ENCODE measurements at regions not wholly inside any gene's neighbourhood (a gene's known extent, or its start where the extent isn't known, plus 50 kb on each side); places are given as distances from the start of the nearest gene placed in this dataset.

DNA sequence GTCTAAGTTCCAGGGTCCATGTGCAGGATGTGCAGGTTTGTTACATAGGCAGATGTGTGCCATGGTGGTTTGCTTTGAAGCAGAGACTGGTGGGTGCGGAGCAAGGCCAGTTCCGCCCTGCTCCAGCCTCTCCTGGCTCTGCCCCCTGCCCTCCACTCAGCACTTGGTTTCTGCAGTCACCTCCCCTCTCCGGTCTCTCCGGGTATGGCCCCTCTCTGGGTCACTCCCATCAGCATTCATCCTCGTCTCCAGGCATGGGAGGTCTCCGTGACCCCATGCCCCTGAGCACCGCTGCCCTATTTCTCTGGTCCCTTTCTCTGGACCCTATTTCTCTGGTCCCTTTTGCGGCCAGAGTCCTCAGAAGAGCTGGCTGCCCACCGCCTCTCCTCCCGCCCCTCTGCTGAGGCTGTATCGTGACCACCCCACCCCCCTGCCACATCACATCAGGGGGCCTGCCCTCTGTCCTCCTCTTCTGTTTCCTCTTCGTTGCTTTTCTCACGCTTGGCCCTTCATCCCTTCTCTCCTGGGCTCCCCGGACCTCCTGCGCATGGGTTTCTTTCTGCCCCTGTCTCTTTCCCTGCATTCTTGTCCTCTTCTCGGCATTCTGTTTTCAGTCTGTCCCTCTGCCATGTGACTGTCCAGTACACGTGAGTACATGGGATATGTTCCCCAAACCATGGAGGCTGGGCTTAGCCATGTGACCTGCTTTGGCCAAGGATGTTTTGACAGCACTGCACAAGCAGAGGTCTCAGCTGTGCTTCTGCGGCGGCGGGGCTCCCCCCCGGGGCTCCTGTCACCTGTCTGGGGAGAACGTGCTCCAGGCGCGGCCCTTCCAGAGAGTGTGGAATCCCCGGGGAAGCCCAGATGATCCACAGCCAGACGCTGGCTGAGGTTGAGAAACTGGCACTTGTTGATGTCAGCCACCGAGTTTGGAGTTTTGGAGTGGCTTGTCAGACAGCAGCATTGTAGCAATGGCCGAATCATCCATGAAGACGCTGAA lies 54.4 kb upstream of the C1orf174 start:
- peak; percentile 54 for DNase-seq

DNA sequence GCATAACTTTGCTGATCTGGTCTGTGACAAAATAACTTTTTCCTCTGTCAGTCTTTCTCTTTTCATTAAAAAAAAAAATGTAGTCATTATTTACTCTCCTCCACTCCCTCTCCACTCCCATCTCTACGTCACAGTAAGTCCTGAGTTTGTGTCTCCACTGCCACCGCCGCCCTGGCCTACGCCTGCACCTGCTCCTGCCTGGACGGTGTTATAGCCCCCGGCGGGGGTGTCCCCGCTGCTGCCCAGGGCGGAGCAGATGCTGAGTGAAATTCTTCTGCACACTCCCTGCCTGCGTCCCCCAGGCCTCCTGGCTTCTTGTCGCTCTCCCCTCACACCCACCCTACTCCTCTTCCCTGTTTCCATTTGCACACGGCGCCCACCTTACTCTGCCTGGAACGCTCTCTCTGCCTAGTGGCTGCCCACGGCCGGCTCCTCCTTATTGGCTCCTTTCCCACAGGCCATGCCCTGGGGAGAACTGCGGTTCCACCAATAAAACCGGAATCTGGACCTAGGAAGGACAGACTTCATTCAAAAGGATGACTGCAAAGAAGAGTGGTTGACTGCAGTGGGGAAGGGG lies 55.2 kb upstream of the C1orf174 start:
- DNase-seq = peak; percentile 54

DNA sequence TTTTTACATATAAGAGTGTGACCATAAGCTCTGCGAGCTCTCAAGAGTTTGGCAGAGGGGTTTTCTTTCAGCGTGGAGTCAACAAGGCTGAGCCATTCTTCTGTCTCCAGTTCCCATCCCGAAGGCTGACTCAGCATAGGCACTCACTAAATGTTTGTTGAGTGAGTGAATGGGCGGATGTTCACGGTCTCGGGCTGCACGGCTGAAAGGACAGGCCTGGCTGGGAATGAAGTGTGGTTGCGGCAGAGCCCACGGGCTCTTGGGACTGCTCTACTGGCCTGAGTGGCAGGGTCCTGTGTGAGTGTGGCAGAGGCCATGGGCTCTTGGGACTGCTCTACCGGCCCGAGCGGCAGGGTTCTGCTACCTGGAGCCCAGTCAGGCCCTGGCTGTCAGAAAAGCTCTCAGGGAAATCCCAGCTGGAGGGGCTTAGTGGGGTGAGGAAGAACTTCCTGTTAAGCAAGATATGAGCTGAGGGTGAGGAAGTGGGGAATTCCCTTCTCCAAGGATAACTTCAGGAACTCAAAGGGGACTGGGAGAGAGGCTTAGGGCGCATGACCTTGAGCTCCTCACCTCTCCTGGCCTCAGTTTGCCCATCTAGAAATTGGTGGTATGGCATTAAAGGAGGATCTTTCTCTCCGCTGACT lies 56.6 kb upstream of the C1orf174 start:
- DNase-seq = no peak

DNA sequence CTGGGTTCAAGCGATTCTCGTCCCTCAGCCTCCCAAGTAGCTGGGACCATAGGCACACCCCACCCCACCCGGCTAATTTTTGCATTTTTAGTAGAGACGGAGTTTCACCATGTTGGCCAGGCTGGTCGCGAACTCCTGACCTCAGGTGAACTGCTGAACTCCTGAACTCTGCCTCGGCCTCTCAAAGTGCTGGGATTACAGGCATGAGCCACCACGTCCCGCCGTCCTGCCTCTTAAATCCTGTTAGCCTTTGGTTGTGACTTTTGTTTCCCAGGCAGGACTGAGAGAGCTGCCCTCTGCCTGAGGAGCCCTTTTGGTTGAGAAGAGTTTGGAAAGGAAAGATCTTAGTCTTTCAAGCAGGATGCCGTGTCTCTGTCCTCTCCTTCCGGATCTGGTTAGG lies 59.3 kb upstream of the C1orf174 start:
- DNase-seq = no peak

DNA sequence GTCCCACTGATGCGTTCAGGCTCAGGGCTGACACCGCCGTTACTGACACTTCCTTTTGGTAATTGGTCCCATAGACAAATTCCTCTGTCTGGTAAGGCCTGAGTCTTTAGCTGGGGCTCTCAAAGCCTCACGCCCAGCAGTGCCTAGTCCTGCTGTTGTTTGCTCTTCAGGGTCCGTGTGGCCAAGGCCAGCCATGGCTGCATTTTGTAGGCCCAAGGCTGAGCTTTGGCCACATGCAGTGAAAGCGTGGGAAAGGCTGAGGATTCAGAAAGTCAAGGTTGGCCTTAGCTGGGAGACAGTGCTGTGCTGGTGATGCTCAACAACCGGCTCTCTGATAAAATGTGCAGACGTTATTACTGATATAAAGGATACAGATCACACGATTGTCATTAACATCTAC lies 63.5 kb upstream of the C1orf174 start:
- no peak for DNase-seq

DNA sequence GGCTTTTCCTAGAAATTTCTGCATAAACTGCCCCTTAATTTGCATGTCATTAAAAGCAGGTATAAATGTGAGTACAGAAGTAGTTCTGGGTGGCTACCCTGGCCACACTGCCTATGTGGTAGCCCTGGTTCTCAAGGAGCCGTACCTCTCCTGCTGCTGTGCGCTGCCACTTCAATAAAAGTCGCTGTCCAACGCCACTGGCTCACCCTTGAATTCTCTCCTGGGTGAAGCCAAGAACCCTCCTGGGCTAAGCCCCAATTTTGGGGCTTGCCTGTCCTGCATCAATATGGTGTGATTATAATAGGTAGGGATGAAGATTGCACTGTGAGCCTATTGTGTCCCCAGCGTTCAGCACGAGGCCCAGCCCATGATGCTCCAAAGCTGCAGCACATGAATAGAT lies 65.6 kb upstream of the C1orf174 start:
- DNase-seq = no peak

DNA sequence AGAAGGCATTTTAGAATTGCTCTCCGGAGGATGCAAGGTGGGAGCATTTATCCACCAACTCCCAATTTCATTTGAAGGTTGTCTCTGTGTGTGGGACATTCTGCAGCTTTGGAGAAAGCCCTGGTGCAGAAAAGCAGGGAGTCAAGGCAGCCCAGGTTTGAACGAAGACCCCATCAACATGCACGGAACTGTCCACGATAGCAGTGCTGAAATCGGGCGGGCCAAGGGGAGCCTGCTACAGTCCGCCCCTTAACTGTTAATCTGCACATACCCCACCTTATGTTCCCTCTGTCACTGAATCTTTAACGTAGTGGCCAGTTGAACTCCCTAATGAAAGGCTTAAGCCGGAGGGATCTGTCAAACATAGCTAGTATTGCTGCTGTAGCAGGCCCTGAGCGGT lies 68.8 kb upstream of the C1orf174 start:
- no peak for DNase-seq

DNA sequence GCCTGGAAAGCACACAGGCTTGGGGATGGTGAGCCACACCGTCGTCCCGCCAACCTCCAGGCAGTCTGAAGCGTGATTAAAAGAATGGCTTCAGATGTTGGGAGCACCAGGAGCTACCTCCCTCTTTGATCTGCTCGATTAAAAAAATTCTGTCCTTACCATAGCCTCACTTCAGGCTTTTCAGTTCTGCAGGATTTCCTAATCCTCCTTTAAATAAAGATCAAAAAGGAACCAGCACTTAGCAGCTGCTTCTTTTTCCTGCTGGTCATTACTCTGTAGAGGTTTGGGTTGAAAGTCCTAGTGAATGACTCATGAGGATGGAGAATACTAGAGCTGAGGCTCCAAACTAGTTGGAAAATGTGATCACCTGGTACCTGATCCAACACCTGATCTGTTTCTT lies 71.9 kb upstream of the C1orf174 start:
- DNase-seq = no peak

DNA sequence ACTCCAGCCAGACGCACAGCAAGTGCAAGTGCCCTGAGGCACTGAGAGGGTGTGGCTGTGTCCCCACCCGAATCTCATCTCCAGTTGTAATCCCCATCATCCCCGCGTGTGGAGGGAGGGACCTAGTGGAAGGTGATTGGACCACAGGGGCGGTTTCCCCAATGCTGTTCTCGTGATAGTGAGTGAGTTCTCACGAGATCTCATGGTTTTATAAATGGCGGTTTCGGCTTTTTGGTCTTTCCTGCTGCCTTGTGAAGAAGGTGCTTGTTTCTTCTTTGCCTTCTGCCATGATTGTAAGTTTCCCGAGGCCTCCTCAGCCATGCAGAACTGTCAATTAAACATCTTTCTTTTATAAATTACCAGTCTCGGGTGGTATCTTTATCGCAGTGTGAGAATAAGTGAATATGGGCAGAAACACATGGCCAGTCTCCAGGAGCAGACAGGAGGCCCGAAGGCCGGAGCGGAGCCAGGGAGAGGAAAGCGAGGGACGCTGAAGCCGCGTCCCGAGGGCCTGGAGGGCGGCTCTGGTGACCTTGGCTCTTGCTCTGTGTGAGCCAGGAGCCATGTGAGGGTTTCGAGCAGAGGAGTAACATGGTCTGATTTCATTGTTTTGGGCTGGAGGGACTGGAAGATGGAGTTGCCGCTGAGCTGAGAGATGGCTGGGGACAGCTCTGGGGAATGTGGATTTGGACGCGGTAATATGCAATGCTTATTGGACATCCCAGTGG lies 76.0 kb upstream of the C1orf174 start:
- no peak for DNase-seq

DNA sequence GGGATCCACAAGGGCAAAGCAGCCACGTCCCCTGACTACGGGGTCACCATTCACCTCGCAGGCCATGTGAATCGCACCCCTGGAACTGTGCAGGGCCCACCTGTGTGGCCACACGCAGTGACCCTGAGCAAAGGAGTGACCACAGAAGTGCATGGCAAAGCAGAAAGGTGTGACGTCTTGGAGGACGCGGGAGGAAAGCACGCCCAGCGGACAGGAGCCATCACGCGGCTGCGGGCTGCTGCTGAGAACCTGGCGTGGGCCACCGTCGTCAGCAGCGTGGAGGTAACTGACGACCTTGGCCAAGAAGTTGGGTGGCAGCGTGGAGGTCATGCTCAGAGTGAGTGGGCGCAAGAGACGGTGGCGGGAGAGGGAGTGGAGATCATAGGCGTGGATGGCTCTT lies 76.7 kb upstream of the C1orf174 start:
- no peak for DNase-seq

DNA sequence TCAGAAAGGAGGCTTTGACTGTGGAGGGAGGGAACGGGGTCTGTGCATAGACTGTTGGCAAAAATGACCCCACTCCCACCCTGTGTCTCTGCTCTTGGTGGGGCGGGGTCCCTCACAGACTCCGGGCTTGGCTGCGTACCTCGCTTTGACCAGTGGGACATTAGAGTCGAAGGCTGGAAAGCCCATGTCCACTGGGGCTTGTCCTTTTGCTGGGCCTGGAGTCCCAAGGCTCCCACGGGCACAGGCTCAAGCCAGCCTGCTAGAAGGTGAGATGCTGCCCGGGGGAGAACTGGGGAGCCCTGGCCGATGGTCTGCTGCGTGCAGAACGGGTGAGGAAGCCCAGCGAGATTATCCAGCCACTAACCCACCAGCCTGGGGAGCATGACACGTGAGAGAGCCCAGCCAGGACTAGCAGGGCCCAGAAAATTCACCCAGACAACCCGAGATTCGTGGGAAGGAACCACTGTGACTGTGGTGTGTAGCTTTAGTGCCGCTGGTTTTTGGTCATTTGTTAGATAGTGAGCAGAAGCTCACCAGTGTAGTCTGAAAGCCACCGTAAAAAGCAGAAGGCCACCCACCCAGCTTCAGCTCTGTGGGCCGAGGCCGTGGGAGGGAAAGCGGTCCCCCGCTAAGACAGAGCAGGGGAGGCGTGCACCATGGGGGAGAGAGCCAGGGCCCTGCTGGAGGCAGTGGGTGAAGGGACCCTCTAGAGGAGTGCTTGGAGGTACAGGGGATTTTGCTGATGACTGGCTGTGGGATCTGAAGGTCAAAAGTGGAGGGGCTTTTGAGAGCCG lies 78.3 kb upstream of the C1orf174 start:
- no peak for DNase-seq

DNA sequence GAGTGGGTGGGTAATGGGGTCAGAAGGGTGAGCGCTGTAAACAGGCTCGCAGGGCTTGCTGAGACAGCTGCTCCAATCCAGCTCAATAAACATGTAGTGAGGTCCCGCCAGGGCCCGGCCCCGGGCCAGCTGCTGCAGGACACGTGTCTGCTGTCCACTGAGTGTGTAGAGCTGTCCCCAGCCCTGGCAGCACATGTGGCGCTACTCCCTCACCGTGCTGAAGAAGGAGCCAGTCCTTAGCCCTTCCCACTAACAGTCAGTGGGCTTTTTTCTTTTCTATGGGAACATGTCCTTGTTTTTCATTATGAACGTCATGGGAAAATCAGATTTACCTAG lies 78.9 kb upstream of the C1orf174 start:
- DNase-seq = no peak

DNA sequence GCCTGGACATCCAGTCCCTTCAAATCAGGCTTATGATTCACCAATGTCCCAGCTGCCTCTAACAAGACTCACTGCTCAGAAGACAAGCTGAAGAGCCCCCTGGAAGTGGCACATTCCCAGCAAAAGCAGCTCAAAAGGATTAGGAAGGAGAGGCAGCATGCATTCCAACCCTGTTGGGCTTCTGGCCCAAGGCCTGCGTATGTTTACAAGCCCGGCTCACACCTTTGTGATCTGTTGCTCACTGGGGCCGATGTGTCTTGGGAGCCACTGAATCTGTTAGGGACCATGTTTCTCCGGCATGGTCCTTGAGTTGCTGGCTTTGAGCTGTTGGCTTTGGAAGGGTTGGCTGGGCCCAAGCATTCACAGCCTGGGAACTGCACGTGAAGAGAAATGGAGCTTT lies 81.2 kb upstream of the C1orf174 start:
- no peak for DNase-seq

DNA sequence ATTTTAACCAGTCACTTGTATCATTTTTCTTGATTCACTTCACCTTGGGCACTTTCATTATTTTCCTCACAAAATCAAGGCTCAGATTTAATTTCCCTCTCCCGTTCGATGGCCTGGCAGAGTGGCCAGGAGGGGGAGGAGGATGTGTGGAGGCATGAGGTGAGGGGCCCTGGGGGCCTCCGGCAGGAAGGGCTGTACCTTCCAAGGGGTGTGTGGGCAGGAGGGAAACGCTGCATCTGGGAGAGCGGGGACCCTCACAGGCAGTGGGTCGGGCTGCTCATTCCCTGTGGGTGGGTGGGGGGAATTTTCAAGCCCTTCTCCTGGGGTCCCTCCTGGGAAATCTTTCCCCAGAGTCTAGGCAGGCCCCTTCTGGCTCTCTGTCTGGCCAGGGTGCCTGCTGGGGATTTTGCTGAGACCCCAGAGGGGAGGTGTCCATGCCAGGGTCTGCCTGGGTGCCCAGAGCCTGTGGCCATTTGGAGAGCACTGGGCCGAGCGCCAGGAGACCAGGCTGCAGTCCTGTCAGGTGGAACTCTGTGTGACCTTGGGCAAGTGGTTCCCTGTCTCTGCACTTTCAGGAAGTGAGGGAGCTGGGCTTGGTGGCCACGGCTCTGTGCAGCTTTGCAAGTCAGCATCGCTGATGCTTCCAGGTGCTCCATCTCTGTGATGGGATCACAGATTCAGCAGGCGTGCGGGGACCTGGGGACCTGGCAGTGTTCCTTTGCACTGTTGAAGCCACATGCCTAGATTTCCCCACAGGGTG lies 81.9 kb upstream of the C1orf174 start:
- DNase-seq = no peak

DNA sequence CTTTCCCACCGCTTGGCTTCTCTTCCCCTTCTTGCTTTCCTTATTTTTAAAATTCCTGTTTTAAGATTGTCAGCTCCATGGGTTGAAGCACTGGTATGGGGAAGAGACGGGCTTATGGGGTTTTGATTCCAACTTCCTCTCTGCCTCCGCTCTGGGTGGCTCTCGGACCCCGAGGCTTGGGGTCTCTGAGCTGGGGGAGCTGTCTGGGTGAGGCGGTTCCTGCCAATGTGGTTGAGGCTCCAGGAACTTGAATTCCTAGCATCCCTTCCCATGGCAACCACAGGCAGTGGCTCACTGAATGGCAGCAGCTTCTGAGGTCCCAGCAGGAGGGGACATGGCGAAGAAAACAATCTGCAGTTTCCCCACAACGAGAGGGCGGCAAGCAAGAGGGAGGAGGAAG lies 83.1 kb upstream of the C1orf174 start:
- DNase-seq = no peak

DNA sequence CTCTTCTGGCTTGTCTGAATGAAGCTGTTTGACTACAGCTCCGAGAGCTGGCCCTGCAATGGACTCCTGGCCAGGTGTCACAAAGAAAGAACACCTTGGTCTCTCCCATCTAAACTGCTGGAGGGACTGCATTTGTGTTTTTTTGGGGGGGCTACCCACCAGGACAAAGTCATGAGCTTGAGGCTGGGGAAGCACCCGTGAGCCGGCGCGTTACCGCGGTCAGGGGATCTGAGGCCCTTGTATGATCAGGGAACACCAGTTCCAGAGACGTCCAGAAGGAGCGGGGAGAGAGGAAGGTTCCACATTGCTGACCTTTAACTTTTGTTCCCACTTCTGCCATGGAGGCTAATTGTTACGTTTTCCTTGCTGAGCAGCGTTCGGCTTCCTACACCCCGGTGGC lies 84.5 kb upstream of the C1orf174 start:
- DNase-seq = no peak

DNA sequence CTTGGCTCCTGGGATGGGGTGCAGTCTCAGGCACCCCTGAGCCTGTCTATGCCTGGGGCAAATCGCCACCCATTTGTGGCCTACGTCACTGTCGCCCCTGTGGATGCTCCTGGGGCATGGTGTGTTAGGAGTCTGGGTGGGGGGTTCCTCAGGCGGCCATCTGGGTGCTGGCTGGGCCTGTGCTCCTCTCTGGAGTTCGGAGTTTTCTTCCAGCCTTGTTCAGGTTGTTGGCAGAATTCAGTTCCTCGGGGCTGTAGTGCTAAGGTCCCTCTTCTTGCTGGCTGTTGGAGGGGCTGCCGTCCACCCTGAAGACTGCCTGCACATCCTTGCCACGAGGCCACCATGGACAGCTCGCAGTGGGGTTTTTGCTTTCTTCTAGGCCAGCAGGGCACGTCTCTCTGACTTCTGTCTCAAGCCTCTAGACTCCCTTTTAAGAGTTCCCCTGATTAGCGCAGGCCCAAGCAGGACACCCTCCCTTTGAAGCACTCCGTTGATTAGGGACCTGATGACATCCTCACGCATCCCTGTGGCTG lies 86.7 kb upstream of the C1orf174 start:
- DNase-seq = no peak

DNA sequence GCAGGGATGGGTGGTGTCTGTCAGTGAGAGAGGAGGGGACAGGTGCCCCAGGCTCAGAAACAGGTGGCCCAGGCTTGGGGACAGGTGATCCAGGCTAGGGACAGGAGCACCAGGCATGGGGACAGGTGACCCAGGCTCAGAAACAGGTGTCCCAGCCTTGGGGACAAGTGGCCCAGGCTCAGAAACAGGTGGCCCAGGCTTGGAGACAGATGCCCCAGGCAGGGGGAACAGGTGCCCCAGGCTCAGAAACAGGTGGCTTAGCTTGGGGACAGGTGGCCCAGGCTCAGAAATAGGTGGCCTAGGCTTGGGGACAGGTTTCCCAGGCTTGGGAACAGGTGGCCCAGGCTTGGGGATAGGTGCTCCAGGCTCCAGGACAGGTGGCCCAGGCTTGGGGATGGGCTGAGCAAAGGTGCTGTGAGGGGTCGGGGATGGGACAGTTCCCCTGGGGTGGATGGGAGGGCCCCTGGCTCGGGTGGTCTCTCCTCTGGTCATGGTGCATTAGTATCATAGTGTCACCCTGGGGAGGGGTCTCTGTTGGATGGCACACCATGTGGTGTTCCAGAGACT lies 87.7 kb upstream of the C1orf174 start:
- no peak for DNase-seq

DNA sequence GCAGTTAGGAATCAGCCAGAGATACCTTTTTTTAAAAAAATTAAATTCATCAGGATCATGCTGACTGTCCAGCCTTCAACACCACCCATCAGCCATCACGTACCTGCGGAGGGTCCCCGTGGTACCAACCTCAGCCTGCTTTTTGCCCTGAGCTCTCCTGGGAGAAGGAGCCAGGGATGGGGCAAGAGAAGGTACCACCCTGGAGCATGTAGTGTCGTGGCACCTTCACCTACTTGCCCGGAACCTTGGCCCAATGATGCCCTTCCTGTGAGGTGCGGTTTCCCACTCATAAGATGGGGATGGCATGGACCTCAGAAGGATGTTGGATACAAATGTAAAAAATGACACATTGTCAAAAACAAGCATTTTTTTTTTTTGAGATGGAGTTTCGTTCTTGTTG lies 88.4 kb upstream of the C1orf174 start:
- no peak for DNase-seq

DNA sequence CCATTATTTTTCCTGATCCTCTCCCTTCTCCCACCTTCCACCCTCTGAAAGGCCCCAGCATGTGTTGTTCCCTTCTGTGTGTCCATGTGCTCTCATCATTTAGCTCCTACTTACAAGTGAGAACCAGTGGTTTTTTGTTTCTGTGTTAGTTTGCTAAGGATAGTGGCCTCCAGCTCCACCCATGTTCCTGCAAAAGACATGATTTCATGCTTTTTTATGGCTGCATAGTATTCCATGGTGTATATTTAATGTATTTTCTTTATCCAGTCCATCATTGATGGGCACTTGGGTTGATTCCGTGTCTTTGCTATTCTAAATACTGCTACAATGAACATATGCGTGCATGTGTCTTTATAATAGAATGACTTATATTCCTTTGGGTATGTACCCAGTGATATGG lies 89.4 kb upstream of the C1orf174 start:
- DNase-seq = no peak

DNA sequence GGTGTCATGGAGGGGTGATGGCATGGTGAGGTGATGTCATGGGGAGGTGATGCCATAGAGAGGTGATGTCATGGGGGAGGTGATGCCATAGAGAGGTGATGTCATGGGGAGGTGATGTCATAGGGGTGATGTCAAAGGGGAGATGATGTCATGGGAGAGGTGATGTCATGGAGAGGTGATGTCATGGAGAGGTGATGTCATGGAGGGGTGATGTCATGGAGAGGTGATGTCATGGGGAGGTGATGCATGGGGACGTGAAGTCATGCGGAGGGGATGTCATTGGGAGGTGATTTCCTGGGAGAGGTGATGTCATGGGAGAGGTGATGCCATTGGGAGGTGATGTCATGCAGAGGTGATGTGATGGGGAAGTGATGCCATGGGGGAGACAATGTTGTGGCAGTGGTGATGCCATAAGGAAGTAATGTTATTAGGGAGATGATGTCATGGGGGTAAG lies 92.1 kb upstream of the C1orf174 start:
- no peak for DNase-seq

All from DMS79 treated with DMSO at 0.1 percent for 48 hours (cell line).